NCI-H1092 (cell line): ENCODE measurements at regions not wholly inside any gene's neighbourhood (a gene's known extent, or its start where the extent isn't known, plus 50 kb on each side); places are given as distances from the start of the nearest gene placed in this dataset.
A peak's percentile ranks its signal among the peaks of the same experiment; 100 is the strongest.
"Not testable (repeated sequence)": the region's sequence is repeated elsewhere in the genome, so short reads cannot be mapped to it uniquely, and the experiment has no call there.

Experiments used
- DNase-seq: peaks from one replicate; lab custom pipeline; 2025; lab: John Stamatoyannopoulos, UW

GRCh38 chr10:22158426-22158825 lies 59.4 kb downstream of the EBLN1 start:
- no peak for DNase-seq

- DNase-seq: no peak
Measured at GRCh38 chr10:22156750-22157149, 61.1 kb downstream of the EBLN1 start.

GRCh38 chr10:22152403-22152802 lies 65.4 kb downstream of the EBLN1 start:
- DNase-seq: no peak

- DNase-seq: no peak
Measured at GRCh38 chr10:22150842-22151241, 67.0 kb downstream of the EBLN1 start.

GRCh38 chr10:22148961-22149360 lies 68.9 kb downstream of the EBLN1 start:
- DNase-seq: no peak

DNA sequence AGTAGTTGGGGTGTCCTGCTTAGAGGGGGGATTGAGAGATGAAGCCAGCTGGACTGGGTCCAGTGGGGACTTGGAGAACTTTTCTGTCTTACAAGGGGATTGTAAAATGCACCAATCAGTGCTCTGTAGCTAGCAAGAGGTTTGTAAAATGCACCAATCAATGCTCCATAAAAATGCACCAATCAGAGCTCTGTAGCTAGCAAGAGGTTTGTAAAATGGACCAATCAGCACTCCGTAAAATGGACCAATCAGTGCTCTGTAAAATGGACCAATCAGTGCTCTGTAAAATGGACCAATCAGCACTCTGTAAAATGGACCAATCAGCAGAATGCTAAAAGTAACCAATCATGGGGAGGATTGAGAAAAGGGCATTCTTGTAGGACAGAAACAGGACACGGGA lies 71.9 kb downstream of the EBLN1 start:
- not testable (repeated sequence) for DNase-seq

DNA sequence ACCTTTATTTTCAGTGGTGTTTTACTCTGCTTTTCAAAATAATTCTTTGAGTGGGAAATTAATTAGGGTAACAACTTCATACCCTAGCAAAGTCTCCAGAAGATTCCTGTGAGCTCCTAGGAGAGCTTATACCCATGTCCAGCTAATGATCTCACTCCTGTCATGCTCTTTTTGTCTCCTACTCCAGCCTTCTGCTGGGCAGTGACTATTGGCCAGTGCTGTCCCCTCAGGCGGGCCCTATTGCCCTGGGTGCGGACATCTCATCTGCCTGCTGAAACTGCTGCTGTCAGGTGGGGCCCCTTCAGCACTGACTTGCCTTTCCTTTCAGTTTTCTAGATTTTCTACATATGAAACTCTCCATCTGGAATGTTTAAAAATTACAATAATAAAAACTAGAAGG lies 80.3 kb downstream of the EBLN1 start:
- DNase-seq: no peak

- no peak for DNase-seq
Measured at GRCh38 chr10:22135591-22135990, 82.2 kb downstream of the EBLN1 start.

DNA sequence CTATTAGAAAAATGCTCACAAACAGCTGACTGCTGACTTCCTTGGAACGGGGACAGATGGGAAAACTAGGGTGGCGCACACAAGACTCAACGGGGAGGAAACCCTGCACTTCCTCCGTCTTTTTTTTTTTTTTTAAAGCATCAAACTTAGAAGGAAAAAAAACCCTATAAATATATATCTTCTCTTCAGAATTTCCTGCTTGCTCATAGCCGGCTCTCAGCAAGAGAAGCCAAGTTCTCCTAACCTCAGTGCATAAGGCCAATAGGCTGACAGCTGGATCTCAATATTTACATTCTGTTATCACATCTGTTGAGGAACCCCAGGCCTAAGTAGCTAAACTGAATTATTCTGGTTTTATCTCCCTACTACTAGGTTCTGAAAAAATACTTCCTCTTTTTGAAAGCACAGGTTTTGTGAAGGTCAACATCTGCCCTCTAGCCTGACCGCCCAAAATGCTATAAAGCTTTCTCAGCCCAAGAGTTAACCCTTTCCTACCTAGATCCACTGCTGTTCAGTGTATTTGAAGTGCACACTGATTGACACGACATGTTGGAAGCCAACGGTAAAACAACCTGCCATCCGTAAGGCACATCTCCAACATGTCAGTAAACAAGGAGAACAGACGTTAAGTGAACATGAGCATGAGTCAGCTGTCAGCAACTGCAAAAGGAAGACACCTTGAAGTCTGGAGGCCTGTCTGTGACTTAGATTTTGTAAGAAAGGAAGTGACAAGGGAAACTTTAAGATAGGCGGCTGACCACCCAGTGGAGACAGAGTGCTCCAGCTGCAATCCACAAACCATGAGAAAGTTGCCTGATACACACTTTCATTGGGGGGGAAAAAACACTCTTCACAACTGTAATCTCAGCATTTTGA lies 83.8 kb downstream of the EBLN1 start:
- no peak for DNase-seq

GRCh38 chr10:22130824-22131223 lies 87.0 kb downstream of the EBLN1 start:
- not testable (repeated sequence) for DNase-seq

GRCh38 chr10:22129612-22130011 lies 88.2 kb downstream of the EBLN1 start:
- not testable (repeated sequence) for DNase-seq

DNA sequence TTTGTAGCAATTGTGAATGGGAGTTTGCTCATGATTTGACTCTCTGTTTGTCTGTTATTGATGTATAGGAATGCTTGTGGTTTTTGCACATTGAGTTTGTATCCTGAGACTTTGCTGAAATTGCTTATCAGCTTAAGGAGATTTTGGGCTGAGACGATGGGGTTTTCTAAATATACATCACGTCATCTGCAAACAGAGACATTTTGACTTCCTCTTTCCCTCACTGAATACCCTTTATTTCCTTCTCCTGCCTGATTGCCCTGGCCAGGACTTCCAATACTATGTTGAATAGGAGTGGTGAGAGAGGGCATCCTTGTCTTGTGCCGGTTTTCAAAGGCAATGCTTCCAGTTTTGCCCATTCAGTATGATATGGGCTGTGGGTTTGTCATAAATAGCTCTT lies 96.6 kb downstream of the EBLN1 start:
- not testable (repeated sequence) for DNase-seq

DNA sequence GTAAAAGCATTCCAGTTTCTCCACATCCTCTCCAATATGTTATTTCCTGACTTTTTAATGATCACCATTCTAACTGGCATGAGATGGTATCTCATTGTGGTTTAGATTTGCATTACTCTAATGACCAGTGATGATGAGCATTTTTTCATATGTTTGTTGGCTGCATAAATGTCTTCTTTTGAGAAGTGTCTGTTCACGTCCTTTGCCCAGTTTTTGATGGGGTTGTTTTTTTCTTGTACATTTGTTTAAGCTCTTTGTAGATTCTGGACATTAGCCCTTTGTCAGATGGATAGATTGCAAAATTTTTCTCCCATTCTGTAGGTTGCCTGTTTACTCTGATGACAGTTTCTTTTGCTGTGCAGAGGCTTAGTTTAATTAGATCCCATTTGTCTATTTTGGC lies 97.7 kb downstream of the EBLN1 start:
- DNase-seq: not testable (repeated sequence)

- not testable (repeated sequence) for DNase-seq
Measured at GRCh38 chr10:22119575-22119974, 98.2 kb downstream of the EBLN1 start.

DNA sequence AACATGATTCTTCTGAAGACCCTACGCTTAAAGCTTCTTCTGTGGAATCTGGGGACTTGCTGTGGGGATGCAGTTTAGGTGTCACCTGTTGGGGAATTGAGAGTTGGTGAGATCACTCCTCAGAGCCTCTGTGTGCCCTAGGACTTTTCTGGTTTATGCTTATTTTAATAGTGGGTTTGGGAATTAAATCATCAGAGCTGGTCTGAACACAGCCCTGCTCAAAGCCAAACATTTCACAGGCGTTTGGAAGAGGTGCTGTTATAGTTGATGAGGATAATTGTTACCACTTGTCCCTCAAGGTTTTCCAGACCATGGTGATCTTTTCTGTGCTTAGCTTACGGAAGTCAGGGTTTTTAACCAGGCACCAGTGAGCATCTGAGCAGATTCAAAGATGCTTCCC lies 106.1 kb downstream of the EBLN1 start:
- DNase-seq: no peak

DNA sequence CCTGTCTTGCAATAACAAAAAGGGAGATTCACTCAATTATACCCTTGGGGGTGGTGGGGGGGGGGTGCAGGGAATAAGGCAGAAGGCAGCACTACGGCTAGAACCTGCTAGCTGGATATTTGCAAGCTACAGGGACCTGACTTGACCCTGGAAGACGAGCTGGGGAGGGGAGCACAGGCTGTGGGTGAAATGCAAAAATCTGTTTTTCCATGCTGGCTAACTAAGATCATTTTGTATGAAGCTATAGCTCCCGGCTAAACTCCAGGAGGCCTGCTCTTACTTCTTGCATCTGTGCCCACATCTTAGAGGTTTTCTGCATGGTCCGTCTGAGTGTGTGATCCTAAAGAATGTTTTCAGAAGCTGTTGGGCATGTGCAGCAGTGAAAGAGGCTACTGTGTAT lies 106.6 kb downstream of the EBLN1 start:
- DNase-seq: no peak

- no peak for DNase-seq
Measured at GRCh38 chr10:22110761-22111160, 107.1 kb downstream of the EBLN1 start.

DNA sequence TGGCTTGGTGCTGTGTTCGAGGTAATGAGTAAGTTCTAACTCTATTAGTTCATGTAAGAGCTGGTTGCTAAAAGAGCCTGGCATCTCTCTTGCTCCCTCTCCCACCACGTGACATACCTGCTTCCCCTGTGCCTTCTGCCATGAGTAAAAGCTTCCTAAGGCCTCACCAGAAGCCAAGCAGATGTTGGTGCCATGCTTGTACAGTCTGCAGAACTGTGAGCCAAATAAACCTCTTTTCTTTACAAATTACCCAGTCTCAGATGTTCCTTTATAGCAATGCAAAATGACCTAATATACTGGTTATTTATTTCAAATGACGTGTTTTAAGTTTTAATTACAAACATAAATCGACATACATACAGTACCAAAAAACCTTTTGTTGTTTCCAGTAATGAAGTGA lies 101.7 kb upstream of the DNAJC1 start:
- DNase-seq: no peak

DNA sequence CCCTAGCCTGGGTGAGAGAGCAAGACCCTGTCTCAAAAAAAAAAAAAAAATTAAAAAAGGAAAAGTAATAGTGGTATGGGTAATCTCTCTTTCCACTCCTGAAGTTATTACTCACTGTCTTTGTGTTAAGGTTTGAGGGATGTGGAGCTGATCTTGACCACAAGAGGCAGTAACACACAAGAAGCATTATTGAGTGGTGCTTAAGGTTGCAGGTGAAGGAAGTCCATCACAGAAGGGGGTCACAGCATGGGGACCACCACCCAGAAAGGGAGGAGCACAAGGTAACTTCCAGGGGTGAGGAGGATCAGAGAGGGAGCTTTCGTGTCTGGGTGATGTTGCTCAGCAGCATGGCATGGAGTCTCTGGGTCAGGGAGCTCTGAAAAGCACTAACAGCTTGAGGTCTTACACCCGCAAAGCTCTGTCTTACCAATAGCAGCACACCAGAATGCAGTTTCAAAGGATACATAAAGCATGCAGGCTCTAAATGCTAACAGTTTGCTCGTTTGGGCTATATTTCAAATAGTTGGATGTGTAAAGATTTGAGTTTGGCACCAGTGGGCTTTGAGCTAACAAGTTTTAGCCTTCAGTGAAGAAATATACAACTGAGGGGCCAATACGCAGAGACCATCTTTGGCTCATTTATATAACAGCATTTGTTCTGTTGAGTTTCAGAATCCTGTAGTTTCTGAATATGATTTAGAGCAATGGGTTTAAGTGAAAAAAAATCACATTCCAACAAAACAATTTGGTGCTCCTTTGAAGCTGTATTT lies 100.4 kb upstream of the DNAJC1 start:
- no peak for DNase-seq

GRCh38 chr10:22097696-22098095 lies 94.2 kb upstream of the DNAJC1 start:
- DNase-seq: no peak

GRCh38 chr10:22091260-22091659 lies 87.7 kb upstream of the DNAJC1 start:
- DNase-seq: not testable (repeated sequence)

DNA sequence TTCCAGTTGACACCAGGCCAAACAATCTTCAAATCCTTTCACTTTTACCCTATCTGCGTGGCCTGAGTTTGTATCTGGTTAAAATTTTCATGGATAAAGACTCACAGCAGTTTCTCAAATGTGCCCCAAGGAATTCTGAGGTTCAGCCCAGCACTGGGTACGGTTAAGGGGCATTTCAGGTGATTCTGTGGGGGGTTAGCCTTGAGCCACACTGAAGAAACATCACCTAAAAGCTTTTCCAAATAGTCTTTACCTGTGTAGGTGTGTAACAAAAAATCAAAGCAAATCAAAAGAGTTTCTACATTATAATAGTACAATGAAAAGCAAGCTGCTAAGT lies 83.8 kb upstream of the DNAJC1 start:
- DNase-seq: no peak

DNA sequence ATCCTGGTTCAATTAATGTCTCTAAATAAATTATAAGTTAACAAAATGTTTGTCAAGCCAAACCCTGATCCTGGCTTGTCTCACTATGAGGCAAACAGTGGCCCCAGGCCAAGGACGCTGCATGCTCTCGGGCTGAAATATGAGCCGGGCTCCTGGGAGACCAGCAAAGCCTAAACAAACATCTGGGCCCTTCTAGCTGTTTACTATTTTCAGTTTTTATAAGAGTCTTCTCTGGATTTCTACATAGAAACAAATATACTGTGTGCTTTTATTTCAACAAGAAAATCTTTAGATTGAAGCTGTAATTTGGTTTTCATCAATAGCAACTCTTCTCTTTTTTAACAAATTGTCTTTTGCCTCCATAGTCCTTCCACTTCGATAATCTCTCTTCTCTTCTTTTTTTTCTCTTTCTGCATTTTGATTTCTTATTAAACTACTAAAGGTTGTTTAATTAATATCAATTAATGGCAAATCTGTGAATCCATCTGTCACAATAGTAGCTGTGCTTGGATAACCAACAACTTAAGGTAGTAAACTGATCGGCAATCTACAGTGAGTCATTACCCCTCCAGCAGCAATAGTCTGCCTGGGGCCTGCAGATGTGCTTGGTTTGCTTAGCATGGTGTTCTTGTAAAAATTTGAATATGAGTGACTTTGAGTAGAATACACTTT lies 83.3 kb upstream of the DNAJC1 start:
- DNase-seq: peak; percentile 73
